H9 (cell line): ENCODE measurements at regions not wholly inside any gene's neighbourhood (a gene's known extent, or its start where the extent isn't known, plus 50 kb on each side); places are given as distances from the start of the nearest gene placed in this dataset.

Experiments used
- DNase-seq: peaks from one replicate; pipeline ENCODE4 v3.0.0-alpha.2; 2017
- H2AFZ ChIP-seq: one replicate; pipeline ENCODE4 v1.6.1; 2013; ENCODE audit warnings: mild to moderate bottlenecking, low read length, control low read depth, moderate library complexity
- H2AK5ac ChIP-seq: 2 replicates; pipeline ENCODE4 v1.6.1; 2013; ENCODE audit warnings: low read length, control low read depth, mixed read lengths; ENCODE audit not compliant: insufficient read length
- H2BK120ac ChIP-seq: one replicate; pipeline ENCODE4 v1.6.1; 2013; ENCODE audit warnings: low read depth, mild to moderate bottlenecking, low read length, control low read depth, inconsistent platforms; ENCODE audit not compliant: poor library complexity, severe bottlenecking
- H2BK12ac ChIP-seq: 2 replicates; pipeline ENCODE4 v1.6.1; 2013; ENCODE audit warnings: low read length, control low read depth, mixed read lengths, low read depth; ENCODE audit not compliant: insufficient read length
- H2BK15ac ChIP-seq: 2 replicates; pipeline ENCODE4 v1.6.1; 2013; ENCODE audit warnings: low read depth, low read length, control low read depth
- H2BK20ac ChIP-seq: one replicate; pipeline ENCODE4 v1.6.1; 2013; ENCODE audit warnings: low read depth, mild to moderate bottlenecking, low read length, control low read depth, inconsistent platforms; ENCODE audit not compliant: poor library complexity, severe bottlenecking
- H2BK5ac ChIP-seq: 2 replicates; pipeline ENCODE4 v1.6.1; 2013; ENCODE audit warnings: low read length, control low read depth, mixed read lengths; ENCODE audit not compliant: insufficient read length
- H3K14ac ChIP-seq: 2 replicates; pipeline ENCODE4 v1.6.1; 2013; ENCODE audit warnings: low read length, control low read depth; ENCODE audit not compliant: insufficient read depth
- H3K18ac ChIP-seq: 2 replicates; pipeline ENCODE4 v1.6.1; 2013; ENCODE audit warnings: low read depth, mild to moderate bottlenecking, mixed read lengths, low read length, control low read depth; ENCODE audit not compliant: insufficient read length
- H3K23ac ChIP-seq: 2 replicates; pipeline ENCODE4 v1.6.1; 2013; ENCODE audit warnings: low read length, control low read depth, mixed read lengths, low read depth; ENCODE audit not compliant: insufficient read length
- H3K23me2 ChIP-seq: 2 replicates; pipeline ENCODE4 v1.6.1; 2013; ENCODE audit warnings: low read depth, mild to moderate bottlenecking, mixed read lengths, low read length, control low read depth; ENCODE audit not compliant: insufficient read length, poor library complexity, severe bottlenecking
- H3K27ac ChIP-seq: 2 replicates; pipeline ENCODE4 v1.5.1; 2013; ENCODE audit warnings: low read length, control low read depth, mixed read lengths, low read depth; ENCODE audit not compliant: insufficient read length
- H3K27me3 ChIP-seq: 2 replicates; pipeline ENCODE4 v1.6.1; 2013; ENCODE audit warnings: low read length, control low read depth, inconsistent platforms; ENCODE audit not compliant: insufficient read depth
- H3K4ac ChIP-seq: 2 replicates; pipeline ENCODE4 v1.6.1; 2013; ENCODE audit warnings: low read depth, mild to moderate bottlenecking, control low read depth, inconsistent platforms, low read length, moderate library complexity
- H3K4me1 ChIP-seq: 2 replicates; pipeline ENCODE4 v1.6.1; 2013; ENCODE audit warnings: low read length, control low read depth, inconsistent platforms; ENCODE audit not compliant: insufficient read depth
- H3K4me2 ChIP-seq: 2 replicates; pipeline ENCODE4 v1.6.1; 2013; ENCODE audit warnings: low read length, control low read depth, mixed read lengths; ENCODE audit not compliant: insufficient read length, insufficient read depth
- H3K56ac ChIP-seq: 2 replicates; pipeline ENCODE4 v1.6.1; 2013; ENCODE audit warnings: low read depth, mild to moderate bottlenecking, mixed read lengths, low read length, control low read depth; ENCODE audit not compliant: insufficient read length
- H3K79me1 ChIP-seq: 2 replicates; pipeline ENCODE4 v1.6.1; 2013; ENCODE audit warnings: low read depth, mild to moderate bottlenecking, moderate library complexity, low read length, control low read depth, inconsistent platforms; ENCODE audit not compliant: insufficient read depth, poor library complexity, severe bottlenecking
- H3K79me2 ChIP-seq: 2 replicates; pipeline ENCODE4 v1.6.1; 2013; ENCODE audit warnings: low read length, control low read depth, inconsistent platforms; ENCODE audit not compliant: insufficient read depth
- H3K9ac ChIP-seq: 2 replicates; pipeline ENCODE4 v1.6.1; 2013; ENCODE audit warnings: low read length, control low read depth, mixed read lengths; ENCODE audit not compliant: insufficient read length; ENCODE audit errors: extremely low read depth
- H3K9me3 ChIP-seq: one replicate; pipeline ENCODE4 v1.6.1; 2013; ENCODE audit warnings: low read depth, low read length, inconsistent platforms; ENCODE audit not compliant: control insufficient read depth
- H3T11ph ChIP-seq: one replicate; pipeline ENCODE4 v1.6.1; 2013; ENCODE audit warnings: mild to moderate bottlenecking, low read length, control low read depth, inconsistent platforms
- H4K20me1 ChIP-seq: one replicate; pipeline ENCODE4 v1.6.1; 2013; ENCODE audit not compliant: control insufficient read depth, insufficient read length, insufficient read depth
- H4K5ac ChIP-seq: 2 replicates; pipeline ENCODE4 v1.6.1; 2013; ENCODE audit warnings: low read depth, mild to moderate bottlenecking, mixed read lengths, low read length, control low read depth; ENCODE audit not compliant: insufficient read length
- H4K8ac ChIP-seq: replicated peaks from 2 replicates; pipeline ENCODE4 v1.6.1; 2013; ENCODE audit warnings: low read length, control low read depth, mixed read lengths, low read depth; ENCODE audit not compliant: insufficient read length
- H4K91ac ChIP-seq: 2 replicates; pipeline ENCODE4 v1.6.1; 2013; ENCODE audit warnings: low read depth, mild to moderate bottlenecking, moderate library complexity, mixed read lengths, low read length, control low read depth; ENCODE audit not compliant: insufficient read length
- H3K27ac Mint-ChIP-seq, 3 experiments: 2 replicates in 2 of 3; 3 replicates in 1 of 3; pipeline ENCODE4 v1.8.0; 2020 to 2021; ENCODE audit warnings: mixed read lengths in 3 of 3, mild to moderate bottlenecking in 1 of 3, moderate library complexity in 1 of 3
- H3K27me3 Mint-ChIP-seq: 2 replicates; pipeline ENCODE4 v1.8.0; 2021; ENCODE audit warnings: low read depth, mild to moderate bottlenecking, moderate library complexity, mixed read lengths
- H3K36me3 Mint-ChIP-seq, 3 experiments: 2 replicates in 2 of 3; 3 replicates in 1 of 3; pipeline ENCODE4 v1.8.0; 2020 to 2021; ENCODE audit warnings: low read depth in 3 of 3, mixed read lengths in 3 of 3; ENCODE audit not compliant: insufficient read depth in 1 of 3
- H3K4me1 Mint-ChIP-seq, 2 experiments: 2 replicates each; pipeline ENCODE4 v1.8.0; 2020; ENCODE audit warnings: mixed read lengths in 2 of 2
- H3K4me3 Mint-ChIP-seq, 2 experiments: 2 replicates in 1 of 2; 3 replicates in 1 of 2; pipeline ENCODE4 v1.8.0; 2020 to 2021; ENCODE audit warnings: mild to moderate bottlenecking in 2 of 2, mixed read lengths in 2 of 2, moderate library complexity in 1 of 2
- H3K9me3 Mint-ChIP-seq, 2 experiments: 2 replicates in 1 of 2; 3 replicates in 1 of 2; pipeline ENCODE4 v1.8.0; 2020; ENCODE audit warnings: mild to moderate bottlenecking in 2 of 2, mixed read lengths in 2 of 2, moderate library complexity in 1 of 2
- CTCF ChIP-seq: fragments of 200-600 bp; sonication (generic); conservative IDR thresholded peaks from 3 replicates; pipeline ENCODE4 v1.8.0; 2021; ENCODE audit warnings: antibody characterized with exemption, mild to moderate bottlenecking

- H2AK5ac ChIP-seq: no peak overlapping the region
- no peaks in the 10 kb centered on the region for H3K9me3 ChIP-seq
- no peak overlapping the region for H3K18ac ChIP-seq
- DNase-seq: no peak
- no peak overlapping the region for H3K4ac ChIP-seq
- H4K91ac ChIP-seq: no peak overlapping the region
- no peaks in the 10 kb centered on the region for H4K20me1 ChIP-seq
- no peak overlapping the region for H2BK20ac ChIP-seq
- Mint-ChIP-seq H3K4me3 (no peak overlapping the region), H3K27ac (no peak overlapping the region), H3K4me1 (peaks cover 2 to 8% of the 10 kb centered on the region in 2 experiments; a peak in 3 of 4 replicates), H3K27me3 (peaks cover 5% of the 10 kb centered on the region), H3K36me3 (peaks cover 0 to 2% (median 0%) of the 10 kb centered on the region in 3 experiments; a peak in 2 of 7 replicates), H3K9me3 (peaks cover 0 to 3% of the 10 kb centered on the region in 2 experiments; a peak in 1 of 5 replicates)
- H3K9ac ChIP-seq: no peak overlapping the region
- no peak overlapping the region for H2BK12ac ChIP-seq
- TF ChIP-seq CTCF: no peak
- no peak overlapping the region for H4K5ac ChIP-seq
- H2AFZ ChIP-seq: no peak overlapping the region
- H4K8ac ChIP-seq: no peak overlapping the region
- H3K14ac ChIP-seq: no peak overlapping the region
- no peaks in the 10 kb centered on the region for H3K79me1 ChIP-seq
- no peaks in the 10 kb centered on the region for H3K27me3 ChIP-seq
- no peaks in the 10 kb centered on the region for H3K23me2 ChIP-seq
- H3K79me2 ChIP-seq: no peaks in the 10 kb centered on the region
- no peak overlapping the region for H2BK15ac ChIP-seq
- H3K4me2 ChIP-seq: no peak overlapping the region
- no peak overlapping the region for H3T11ph ChIP-seq
- no peak overlapping the region for H3K27ac ChIP-seq
- no peak overlapping the region for H3K56ac ChIP-seq
- no peak overlapping the region for H3K23ac ChIP-seq
- no peaks in the 10 kb centered on the region for H3K4me1 ChIP-seq
- H2BK120ac ChIP-seq: no peak overlapping the region
- no peak overlapping the region for H2BK5ac ChIP-seq
Measured at GRCh38 chr6:66357781-66358180, 650.8 kb upstream of the EYS start.
